Adrenal gland (tissue), 5 donors: ENCODE measurements at regions not wholly inside any gene's neighbourhood (a gene's known extent, or its start where the extent isn't known, plus 50 kb on each side); places are given as distances from the start of the nearest gene placed in this dataset.

Source experiments
- POLR2A ChIP-seq, 2 donors: fragments of 450-650 bp; IDR thresholded peaks; one replicate each; pipeline ENCODE4 v1.6.1; 2017; ENCODE audit warnings: antibody characterized with exemption in 2 of 2, mild to moderate bottlenecking in 2 of 2, moderate library complexity in 1 of 2
- TF ChIP-seq, protein P1 (sequence below), 6 experiments: fragments of 450-650 bp in 4 of 6; fragments of 200-600 bp in 2 of 6; sonication (generic) in 1 of 6; IDR thresholded peaks; 1 replicate in 5 of 6; 2 replicates in 1 of 6; pipeline versions ENCODE4 v1.5.1 to v1.8.0; 2016 to 2021; ENCODE audit warnings: antibody characterized with exemption in 6 of 6, mild to moderate bottlenecking in 2 of 6, moderate library complexity in 1 of 6
- donor health status: DM: no; HTN: no; CAD: no.

DNA sequence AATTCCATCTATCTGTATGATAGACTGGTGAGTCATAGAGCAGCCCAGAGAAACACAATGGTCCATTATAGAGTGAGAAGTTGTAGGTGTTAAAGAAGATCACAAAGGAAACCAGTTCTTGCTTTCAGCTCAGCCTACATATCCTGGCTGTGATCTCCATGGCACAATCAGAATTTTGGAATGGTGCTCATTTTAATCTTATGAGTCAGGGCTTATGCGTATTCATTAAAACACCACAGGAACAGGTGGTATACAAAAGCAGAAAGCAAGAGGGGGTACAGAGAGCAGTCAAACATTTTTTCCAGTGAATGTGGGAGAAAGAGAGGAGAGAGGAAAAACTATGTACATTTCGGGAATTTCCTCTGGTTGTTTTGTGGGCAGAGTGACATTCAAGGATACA lies 126.9 kb downstream of the MFAP3L start:
- TF ChIP-seq, protein P1, sequence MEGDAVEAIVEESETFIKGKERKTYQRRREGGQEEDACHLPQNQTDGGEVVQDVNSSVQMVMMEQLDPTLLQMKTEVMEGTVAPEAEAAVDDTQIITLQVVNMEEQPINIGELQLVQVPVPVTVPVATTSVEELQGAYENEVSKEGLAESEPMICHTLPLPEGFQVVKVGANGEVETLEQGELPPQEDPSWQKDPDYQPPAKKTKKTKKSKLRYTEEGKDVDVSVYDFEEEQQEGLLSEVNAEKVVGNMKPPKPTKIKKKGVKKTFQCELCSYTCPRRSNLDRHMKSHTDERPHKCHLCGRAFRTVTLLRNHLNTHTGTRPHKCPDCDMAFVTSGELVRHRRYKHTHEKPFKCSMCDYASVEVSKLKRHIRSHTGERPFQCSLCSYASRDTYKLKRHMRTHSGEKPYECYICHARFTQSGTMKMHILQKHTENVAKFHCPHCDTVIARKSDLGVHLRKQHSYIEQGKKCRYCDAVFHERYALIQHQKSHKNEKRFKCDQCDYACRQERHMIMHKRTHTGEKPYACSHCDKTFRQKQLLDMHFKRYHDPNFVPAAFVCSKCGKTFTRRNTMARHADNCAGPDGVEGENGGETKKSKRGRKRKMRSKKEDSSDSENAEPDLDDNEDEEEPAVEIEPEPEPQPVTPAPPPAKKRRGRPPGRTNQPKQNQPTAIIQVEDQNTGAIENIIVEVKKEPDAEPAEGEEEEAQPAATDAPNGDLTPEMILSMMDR (IDR thresholded peaks at IDR 0.05): no peak
- no peak for TF ChIP-seq POLR2A (IDR thresholded peaks at IDR 0.05)
